ENCODE measurements at regions not wholly inside any gene's neighbourhood (a gene's known extent, or its start where the extent isn't known, plus 50 kb on each side); places are given as distances from the start of the nearest gene placed in this dataset.

- DNase-seq (ENCODE audit: low read depth), result no peak
Observed at GRCh38 chr1:147463022-147463421, 78.3 kb upstream of the BCL9 start.

GRCh38 chr1:147466543-147466942 is 74.8 kb upstream of the BCL9 start:
- DNase-seq (ENCODE audit: low read depth), result no peak

DNA sequence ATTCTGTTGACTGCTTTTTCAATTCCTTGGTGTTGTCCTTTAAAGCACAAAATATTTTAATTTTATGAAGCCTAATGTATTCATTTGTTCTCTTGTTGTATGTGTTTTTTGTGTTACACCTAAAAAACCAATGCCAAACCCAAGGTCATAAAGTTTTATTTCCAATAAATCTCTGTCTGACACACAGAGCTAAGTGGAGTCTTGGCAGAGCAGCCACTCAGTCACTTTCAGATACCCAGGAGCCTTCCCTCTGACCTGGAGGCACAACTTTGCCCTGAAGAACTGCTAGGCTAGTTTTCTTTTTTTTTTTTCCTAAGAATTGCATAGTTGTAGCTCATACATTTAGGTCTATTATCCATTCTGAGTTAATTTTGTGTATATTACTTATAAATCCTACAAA is 71.2 kb upstream of the BCL9 start:
- DNase-seq (ENCODE audit: low read depth), result no peak

DNA sequence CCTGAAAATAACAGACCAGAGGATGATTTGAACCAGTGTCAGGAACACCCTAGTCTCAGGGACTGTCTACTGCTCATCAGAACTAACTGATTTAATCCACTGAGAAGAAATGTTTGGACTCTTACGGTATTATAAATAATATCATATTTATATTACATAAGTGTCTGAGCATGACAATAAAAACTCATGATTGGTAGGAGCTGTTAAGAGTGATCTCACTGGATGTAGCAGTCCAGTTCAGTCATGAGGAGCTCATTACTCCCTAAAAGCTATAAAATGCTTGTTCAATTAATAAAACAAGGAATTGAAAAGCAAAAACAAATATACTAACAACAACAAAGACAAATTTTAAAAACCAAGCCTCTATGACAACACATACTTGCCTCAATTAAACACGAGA is 68.8 kb upstream of the BCL9 start:
- DNase-seq (ENCODE audit: low read depth), result no peak

- DNase-seq (ENCODE audit: low read depth), result no peak
Observed at GRCh38 chr1:147472966-147473732, 68.2 kb upstream of the BCL9 start.

DNA sequence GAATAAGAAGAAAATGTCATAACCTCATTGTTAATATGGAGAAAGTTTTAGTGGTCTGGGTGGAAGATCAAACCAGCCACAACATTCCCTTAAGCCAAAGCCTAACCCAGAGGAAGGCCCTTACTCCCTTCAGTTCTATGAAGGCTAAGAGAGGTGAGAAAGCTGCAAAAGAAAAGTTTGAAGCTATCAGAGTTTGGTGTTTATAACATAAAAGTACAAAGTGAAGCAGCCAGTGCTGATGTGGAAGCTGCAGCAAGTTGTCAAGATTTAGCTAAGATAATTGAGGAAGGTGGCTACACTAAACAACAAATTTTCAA is 67.6 kb upstream of the BCL9 start:
- no peak for DNase-seq (ENCODE audit: low read depth)

- no peak for DNase-seq (ENCODE audit: low read depth)
Observed at GRCh38 chr1:147475488-147475887, 65.8 kb upstream of the BCL9 start.

- DNase-seq (ENCODE audit: low read depth), result no peak
Observed at GRCh38 chr1:147478521-147478920, 62.8 kb upstream of the BCL9 start.

- no peak for DNase-seq (ENCODE audit: low read depth)
Observed at GRCh38 chr1:147479864-147480564, 61.3 kb upstream of the BCL9 start.

- DNase-seq (ENCODE audit: low read depth), result no peak
Observed at GRCh38 chr1:147480565-147480935, 60.8 kb upstream of the BCL9 start.

DNA sequence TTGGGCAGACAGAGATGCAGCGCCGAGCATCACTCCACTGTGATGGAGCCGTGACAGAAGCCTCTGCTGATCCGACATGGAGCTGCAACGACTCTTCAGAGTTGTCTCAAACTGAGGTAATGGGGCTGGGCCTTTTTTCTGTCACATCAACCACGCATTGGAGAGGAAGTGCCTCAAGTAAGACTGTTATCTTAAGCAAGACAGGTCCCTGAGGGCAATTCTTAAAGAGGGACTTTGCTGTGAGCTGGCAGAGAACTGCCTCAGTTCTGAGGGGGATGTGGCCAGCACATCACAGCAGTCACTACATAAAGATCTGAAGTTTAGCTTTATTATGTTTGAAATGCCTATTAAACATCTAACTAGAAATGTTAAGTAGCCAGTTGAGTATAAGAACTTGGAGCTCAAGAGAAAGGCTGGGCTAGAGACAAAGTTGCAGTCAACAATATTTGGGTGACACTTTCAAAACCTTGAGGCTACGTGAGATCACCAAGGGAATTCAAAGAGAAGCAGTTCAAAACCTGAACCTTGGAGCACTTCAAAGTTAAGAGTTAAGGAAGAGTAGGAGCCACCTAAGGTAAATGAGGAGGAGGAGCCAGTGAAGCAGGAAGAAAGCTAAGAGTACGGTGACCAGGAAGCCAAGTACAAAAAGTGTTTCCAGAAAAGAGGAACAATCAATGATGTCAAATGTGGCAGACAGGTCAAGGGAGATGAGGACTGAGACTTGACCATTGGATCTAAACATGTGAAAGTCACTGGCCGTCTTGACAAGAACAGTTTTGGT is 54.2 kb upstream of the BCL9 start:
- DNase-seq (ENCODE audit: low read depth), result no peak

GRCh38 chr1:147491098-147491497 is 50.2 kb upstream of the BCL9 start:
- DNase-seq (ENCODE audit: low read depth), result no peak

Measured in CMK (cell line).